Esophagus squamous epithelium (tissue), 4 donors: ENCODE measurements at regions not wholly inside any gene's neighbourhood (a gene's known extent, or its start where the extent isn't known, plus 50 kb on each side); places are given as distances from the start of the nearest gene placed in this dataset.

ENCODE experiments used
- POLR2A ChIP-seq, 4 donors: fragments of 450-650 bp; IDR thresholded peaks; one replicate each; pipeline ENCODE4 v1.6.1; 2017; ENCODE audit warnings: antibody characterized with exemption in 4 of 4, mild to moderate bottlenecking in 4 of 4, moderate library complexity in 3 of 4
- TF ChIP-seq, protein P1 (sequence below), 6 experiments: fragments of 450-650 bp in 4 of 6; fragments of 200-600 bp in 2 of 6; sonication (generic) in 2 of 6; IDR thresholded peaks; one replicate each; pipeline ENCODE4 v1.5.1; 2016 to 2019; ENCODE audit warnings: antibody characterized with exemption in 6 of 6, mild to moderate bottlenecking in 4 of 6, moderate library complexity in 4 of 6

DNA sequence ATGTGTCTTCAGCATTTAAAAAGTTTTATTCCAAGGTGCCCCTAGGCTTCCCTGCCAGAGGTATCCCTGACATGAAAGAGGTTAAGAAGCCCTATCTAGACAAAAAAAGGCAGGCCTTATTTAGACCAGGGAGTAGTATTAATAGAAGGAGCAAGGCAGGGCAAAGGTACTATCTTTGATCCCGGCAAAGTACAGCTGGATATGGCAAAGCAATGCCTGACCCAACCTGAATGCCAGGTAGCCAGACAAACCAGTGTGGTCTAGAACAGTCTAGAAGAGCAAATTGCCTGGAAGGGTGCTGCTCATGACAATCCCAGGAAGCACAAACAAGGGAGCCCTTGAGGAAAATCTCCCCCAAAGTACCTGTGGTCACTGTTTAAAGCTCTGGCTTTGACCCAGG is 62.6 kb upstream of the SYT13 start:
- no peak for TF ChIP-seq POLR2A (IDR thresholded peaks at IDR 0.05)
- TF ChIP-seq, protein P1, sequence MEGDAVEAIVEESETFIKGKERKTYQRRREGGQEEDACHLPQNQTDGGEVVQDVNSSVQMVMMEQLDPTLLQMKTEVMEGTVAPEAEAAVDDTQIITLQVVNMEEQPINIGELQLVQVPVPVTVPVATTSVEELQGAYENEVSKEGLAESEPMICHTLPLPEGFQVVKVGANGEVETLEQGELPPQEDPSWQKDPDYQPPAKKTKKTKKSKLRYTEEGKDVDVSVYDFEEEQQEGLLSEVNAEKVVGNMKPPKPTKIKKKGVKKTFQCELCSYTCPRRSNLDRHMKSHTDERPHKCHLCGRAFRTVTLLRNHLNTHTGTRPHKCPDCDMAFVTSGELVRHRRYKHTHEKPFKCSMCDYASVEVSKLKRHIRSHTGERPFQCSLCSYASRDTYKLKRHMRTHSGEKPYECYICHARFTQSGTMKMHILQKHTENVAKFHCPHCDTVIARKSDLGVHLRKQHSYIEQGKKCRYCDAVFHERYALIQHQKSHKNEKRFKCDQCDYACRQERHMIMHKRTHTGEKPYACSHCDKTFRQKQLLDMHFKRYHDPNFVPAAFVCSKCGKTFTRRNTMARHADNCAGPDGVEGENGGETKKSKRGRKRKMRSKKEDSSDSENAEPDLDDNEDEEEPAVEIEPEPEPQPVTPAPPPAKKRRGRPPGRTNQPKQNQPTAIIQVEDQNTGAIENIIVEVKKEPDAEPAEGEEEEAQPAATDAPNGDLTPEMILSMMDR (IDR thresholded peaks at IDR 0.05) = no peak
